ENCODE measurements at regions not wholly inside any gene's neighbourhood (a gene's known extent, or its start where the extent isn't known, plus 50 kb on each side); places are given as distances from the start of the nearest gene placed in this dataset.

- Mint-ChIP-seq H3K4me1 (peaks cover 38% of the 10 kb centered on the region), H3K9me3 (no peaks in the 10 kb centered on the region), H3K36me3 (no peaks in the 10 kb centered on the region), H3K27me3 (ENCODE audit: low read depth) (no peaks in the 10 kb centered on the region), H3K4me3 (no peak overlapping the region), H3K27ac (no peak overlapping the region)
- no peak for DNase-seq (ENCODE audit: low spot score in 2 of 2, unreplicated experiment in 2 of 2)
- TF ChIP-seq CTCF (IDR thresholded peaks at IDR 0.05; ENCODE audit: unreplicated experiment) = no peak
Observed at GRCh38 chr5:133905424-133905823, 63.0 kb downstream of the C5orf15 start.

- H3K4me3 Mint-ChIP-seq = no peak overlapping the region
- DNase-seq (ENCODE audit: low spot score in 2 of 2, unreplicated experiment in 2 of 2) = no peak
- no peaks in the 10 kb centered on the region for H3K36me3 Mint-ChIP-seq
- no peak for TF ChIP-seq CTCF (IDR thresholded peaks at IDR 0.05; ENCODE audit: unreplicated experiment)
- no peaks in the 10 kb centered on the region for H3K9me3 Mint-ChIP-seq
- peaks cover 32% of the 10 kb centered on the region for H3K4me1 Mint-ChIP-seq
- no peak overlapping the region for H3K27ac Mint-ChIP-seq
- H3K27me3 Mint-ChIP-seq (ENCODE audit: low read depth) = no peaks in the 10 kb centered on the region
Observed at GRCh38 chr5:133904641-133905040, 63.8 kb downstream of the C5orf15 start.

- Mint-ChIP-seq H3K27ac (no peak overlapping the region), H3K4me1 (peaks cover 34% of the 10 kb centered on the region), H3K27me3 (ENCODE audit: low read depth) (peaks cover 2% of the 10 kb centered on the region), H3K4me3 (no peak overlapping the region), H3K36me3 (no peaks in the 10 kb centered on the region), H3K9me3 (no peaks in the 10 kb centered on the region)
- DNase-seq (ENCODE audit: low spot score in 2 of 2, unreplicated experiment in 2 of 2) = no peak
- TF ChIP-seq CTCF (IDR thresholded peaks at IDR 0.05; ENCODE audit: unreplicated experiment) = no peak
Observed at GRCh38 chr5:133902511-133903118, 65.8 kb downstream of the C5orf15 start.

- no peak for DNase-seq (ENCODE audit: low spot score in 2 of 2, unreplicated experiment in 2 of 2)
- peaks cover 30% of the 10 kb centered on the region for H3K4me1 Mint-ChIP-seq
- H3K9me3 Mint-ChIP-seq = no peaks in the 10 kb centered on the region
- TF ChIP-seq CTCF (IDR thresholded peaks at IDR 0.05; ENCODE audit: unreplicated experiment) = no peak
- no peak overlapping the region for H3K4me3 Mint-ChIP-seq
- peaks cover 2% of the 10 kb centered on the region for H3K27me3 Mint-ChIP-seq (ENCODE audit: low read depth)
- no peaks in the 10 kb centered on the region for H3K36me3 Mint-ChIP-seq
- no peak overlapping the region for H3K27ac Mint-ChIP-seq
Observed at GRCh38 chr5:133900534-133901270, 67.7 kb downstream of the C5orf15 start.

GRCh38 chr5:133899506-133899905 lies 68.9 kb downstream of the C5orf15 start:
- peaks cover 22% of the 10 kb centered on the region for H3K4me1 Mint-ChIP-seq
- H3K36me3 Mint-ChIP-seq = no peaks in the 10 kb centered on the region
- no peak overlapping the region for H3K27ac Mint-ChIP-seq
- no peak overlapping the region for H3K4me3 Mint-ChIP-seq
- no peak for DNase-seq (ENCODE audit: low spot score in 2 of 2, unreplicated experiment in 2 of 2)
- no peak for TF ChIP-seq CTCF (IDR thresholded peaks at IDR 0.05; ENCODE audit: unreplicated experiment)
- H3K9me3 Mint-ChIP-seq = no peaks in the 10 kb centered on the region
- H3K27me3 Mint-ChIP-seq (ENCODE audit: low read depth) = peaks cover 2% of the 10 kb centered on the region

Data from mesothelial cell of epicardium (in vitro differentiated cells).